GM18861 (cell line): ENCODE measurements at regions not wholly inside any gene's neighbourhood (a gene's known extent, or its start where the extent isn't known, plus 50 kb on each side); places are given as distances from the start of the nearest gene placed in this dataset.
"Not testable (repeated sequence)": the region's sequence is repeated elsewhere in the genome, so short reads cannot be mapped to it uniquely, and the experiment has no call there.

Experiments used
- ATAC-seq: cut with Tn5 transposase; IDR thresholded peaks from one replicate; pipeline ENCODE4 v1.9.1; 2021; ENCODE audit not compliant: unreplicated experiment

DNA sequence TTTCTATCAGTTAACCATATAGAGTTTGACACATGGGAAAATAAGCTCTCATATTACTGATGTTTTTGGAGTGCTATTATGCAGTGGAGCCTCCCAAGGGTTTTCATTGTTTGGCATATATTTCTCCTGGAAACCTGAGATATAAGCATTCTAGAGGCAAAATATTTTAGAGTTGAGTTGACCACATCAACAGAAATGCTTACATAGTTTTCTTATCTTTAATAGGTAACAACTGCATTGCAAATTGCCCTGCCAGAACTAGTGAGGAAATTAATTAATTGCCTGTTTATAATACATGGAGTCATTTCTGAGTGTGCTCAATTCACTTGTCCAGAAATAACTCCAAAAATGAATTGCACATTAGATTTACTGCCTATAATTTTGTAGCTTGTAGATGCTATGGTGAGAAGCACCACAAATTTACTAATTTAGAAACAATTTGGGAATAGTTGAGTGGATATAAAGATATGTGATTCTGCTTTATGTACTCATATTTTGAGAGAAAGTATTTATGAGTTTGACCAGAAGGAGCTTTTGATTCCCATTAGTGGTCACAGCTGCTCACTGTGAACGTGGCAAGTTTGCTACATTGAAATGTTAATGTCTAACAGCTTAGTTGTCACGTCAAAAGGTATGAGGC lies 288.7 kb downstream of the CD109 start:
- no peak for ATAC-seq

GRCh38 chr6:73983367-73983766 lies 287.4 kb downstream of the CD109 start:
- ATAC-seq: no peak

- no peak for ATAC-seq
These were observed 284.1 kb downstream of the CD109 start for GRCh38 chr6:73980096-73980495.

- ATAC-seq: no peak
These were observed 282.3 kb downstream of the CD109 start for GRCh38 chr6:73978330-73978729.

- not testable (repeated sequence) for ATAC-seq
These were observed 276.5 kb downstream of the CD109 start for GRCh38 chr6:73972518-73972917.

DNA sequence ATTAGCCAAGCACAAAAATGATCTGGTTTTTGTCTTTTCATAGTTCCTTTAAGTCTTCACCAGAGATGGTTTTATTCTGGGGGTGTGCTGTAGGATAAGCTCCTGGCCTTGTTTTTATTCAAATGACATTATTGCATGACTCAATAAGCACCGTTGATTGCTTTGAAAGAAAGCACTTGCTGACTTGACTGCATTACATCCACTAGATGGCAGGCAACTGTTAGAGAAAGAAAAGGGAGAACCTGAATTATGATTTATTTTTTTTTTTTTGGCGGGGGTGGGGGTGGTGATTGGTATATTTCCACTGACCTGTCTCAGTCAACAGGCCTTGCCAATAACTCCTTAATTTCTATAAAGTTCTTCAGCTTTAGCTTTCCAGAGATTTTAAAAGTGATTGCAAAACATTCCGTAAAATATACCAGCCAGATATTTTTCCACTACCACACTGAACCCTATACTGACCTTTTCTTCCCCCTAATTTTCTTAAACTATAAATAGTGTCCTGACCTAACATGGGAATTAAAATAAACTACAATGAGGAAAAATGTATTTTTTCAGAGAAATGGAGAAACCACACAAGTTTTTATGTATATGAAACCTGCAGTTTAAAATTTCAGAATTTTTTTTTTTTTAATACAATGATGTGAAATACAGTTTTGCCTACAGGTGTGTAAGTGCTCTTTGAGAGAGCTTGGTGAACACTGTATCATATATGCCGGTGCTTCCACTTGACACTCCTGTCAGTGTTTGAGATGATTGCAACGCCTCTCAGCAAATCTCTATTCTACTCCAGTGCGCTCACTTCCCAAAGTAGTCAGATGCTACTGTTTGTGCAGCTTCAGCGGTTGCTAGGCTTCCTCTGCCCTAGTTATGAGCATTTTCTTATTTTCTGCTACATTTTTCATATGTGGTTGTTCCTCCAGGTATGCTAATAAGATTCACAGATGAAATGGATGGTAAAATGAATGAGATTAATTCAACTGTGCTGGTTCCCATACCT lies 274.3 kb downstream of the CD109 start:
- ATAC-seq: no peak

- ATAC-seq: no peak
These were observed 272.3 kb downstream of the CD109 start for GRCh38 chr6:73968221-73968757.

GRCh38 chr6:73965539-73966029 lies 269.6 kb downstream of the CD109 start:
- no peak for ATAC-seq

GRCh38 chr6:73964241-73964854 lies 268.3 kb downstream of the CD109 start:
- no peak for ATAC-seq

- no peak for ATAC-seq
These were observed 266.9 kb downstream of the CD109 start for GRCh38 chr6:73962884-73963283.

GRCh38 chr6:73956305-73956704 lies 260.3 kb downstream of the CD109 start:
- no peak for ATAC-seq

DNA sequence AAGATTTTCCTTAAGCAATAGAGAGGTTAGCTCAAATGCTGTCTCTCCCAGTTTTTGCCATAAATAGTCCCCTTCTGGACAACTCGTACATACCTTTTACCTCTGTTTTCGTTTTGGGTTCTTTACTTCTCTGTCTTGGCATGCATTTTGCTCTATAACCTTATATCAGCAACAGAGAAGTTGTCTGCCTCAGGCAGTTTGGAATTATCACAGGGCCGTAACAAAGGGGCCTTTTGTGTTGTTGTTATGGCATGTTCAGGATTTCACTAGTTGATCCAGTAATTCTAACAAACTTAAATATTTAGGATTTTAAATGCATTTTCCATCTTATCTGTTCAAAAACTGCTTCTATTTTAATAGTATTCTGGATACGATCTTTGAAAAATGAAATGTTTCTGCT lies 259.8 kb downstream of the CD109 start:
- no peak for ATAC-seq

GRCh38 chr6:73954881-73955280 lies 258.9 kb downstream of the CD109 start:
- ATAC-seq: no peak

DNA sequence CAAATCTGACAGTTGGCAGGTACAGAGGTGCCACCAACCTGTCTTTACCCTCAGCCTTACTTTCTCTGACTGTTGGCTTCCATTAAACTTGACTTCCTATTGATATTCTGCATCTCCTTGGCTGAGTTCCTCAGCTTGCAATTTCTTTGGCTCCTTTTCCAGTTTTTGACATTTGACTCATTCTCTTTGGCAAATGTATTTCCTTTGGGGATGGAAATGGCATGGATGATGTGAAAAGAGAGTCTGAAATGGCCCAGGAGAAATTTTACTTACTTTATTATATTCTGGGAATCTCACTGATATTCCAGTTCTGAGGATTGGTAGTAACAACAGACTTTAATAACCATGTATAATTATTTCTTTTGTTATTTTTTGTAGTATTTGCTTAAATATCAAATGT lies 255.2 kb downstream of the CD109 start:
- no peak for ATAC-seq

DNA sequence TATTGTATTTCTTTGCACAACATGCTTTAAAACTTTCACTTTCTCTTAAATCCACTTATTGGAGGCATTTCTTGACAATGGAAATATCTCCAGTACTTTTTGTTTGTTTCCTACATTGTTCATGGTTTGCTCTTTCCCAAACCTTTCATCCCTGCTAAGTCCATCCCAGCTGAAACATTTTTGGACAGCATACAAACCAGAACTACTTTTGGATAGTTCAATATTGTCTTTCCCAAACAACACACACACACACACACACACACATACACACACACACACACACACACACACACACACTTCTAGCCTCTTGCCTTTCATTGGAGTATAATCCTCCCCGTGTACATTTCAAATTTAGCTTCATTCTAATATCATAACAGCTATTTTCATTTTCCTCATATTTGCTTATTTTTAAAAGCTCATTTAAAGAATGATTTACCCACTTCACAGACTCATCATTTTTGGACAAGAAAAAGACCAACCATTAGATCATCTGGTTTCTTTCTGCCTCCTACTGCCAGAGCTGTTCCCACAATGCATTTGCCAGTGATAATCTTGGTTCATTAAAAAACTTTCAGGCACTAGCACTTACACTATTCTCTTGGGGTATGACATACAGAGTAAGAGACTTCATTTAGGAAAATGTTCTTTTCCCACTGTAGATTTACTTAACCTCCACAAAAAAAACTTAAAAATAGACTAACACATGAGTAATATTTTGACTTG lies 248.1 kb downstream of the CD109 start:
- no peak for ATAC-seq

DNA sequence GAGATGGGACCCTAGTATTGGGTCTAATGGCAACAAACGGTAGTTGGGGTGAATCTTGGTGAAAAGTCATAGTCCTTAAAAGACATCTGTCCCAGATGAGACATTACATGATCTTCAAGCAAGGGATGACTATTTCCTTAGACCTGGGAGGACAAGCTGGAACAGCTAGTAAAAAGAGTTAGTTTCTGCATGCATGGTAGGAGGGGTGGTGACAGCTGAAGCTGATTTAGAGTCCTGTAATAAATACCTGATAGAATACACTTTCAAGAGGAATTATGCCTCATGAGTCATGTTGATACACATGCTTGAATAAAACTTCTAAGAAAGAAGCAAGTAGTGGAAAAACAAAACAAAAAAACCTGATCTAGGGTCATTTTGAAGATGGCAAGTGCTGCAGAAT lies 247.4 kb downstream of the CD109 start:
- no peak for ATAC-seq

DNA sequence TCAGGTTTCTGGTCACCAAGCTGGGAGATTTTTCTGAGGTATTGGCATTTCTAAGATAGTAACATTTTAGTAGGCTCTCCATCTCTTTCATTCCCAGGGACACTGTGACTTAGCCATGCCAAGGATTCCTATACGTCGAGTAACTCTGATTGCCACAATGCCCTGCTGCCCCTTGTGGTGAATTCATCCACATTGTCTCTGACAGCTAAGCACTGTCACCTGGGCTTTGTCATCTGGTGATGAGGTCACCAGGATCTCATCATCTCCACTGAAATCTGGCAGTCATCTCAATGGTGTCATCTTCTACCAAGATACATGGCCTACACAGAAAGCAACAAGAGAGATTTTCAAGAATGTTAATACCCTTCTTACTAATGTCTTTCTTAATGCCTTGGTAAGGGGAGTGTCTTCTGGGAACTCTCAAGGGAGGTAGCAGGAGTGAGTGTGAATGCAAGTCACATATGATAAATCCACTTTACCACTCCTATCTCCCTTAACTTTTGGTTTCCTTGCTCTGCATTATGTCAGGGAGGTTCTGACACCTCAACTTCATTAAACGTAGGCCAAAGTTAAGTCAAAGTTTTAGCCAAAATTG lies 246.7 kb downstream of the CD109 start:
- ATAC-seq: no peak

- no peak for ATAC-seq
These were observed 245.9 kb downstream of the CD109 start for GRCh38 chr6:73941892-73942291.

DNA sequence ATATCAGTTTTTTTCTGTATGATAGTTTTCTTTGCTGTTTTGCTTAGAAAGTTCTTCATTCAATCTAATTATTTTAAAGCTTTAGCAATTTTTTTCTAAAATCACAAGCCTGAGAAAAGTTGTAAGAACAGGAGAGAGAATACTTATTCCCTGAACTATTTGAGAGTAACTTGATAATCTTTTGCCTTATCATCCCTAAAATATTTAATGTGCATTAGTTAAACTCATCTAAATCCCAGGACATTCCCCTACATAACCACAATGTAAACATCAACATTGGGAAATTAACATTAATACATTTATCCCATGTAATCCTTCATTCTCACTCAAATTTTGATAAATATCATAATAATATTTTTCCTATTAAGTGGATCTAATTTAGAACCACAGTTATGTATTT lies 241.8 kb downstream of the CD109 start:
- ATAC-seq: no peak

DNA sequence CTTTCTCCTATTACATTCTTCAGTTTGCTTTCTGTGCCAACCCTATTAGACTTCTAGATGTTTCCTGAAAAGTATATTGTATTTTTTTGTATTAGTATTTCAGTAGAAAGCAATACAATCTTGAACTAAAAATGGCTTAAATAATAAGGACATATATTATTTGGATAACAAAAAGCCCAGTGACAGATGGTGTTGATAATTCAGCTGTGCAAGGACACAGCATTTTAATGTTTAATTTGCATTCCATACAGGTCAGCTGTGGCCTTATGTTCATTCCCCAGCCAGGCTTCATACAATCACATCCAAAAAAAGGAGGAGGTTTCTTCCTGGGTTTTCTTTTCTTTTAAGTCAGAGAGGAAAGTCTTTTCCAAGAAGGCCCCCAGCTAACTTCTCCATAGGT lies 236.9 kb downstream of the CD109 start:
- ATAC-seq: no peak
